Loucy (cell line): ENCODE measurements at regions not wholly inside any gene's neighbourhood (a gene's known extent, or its start where the extent isn't known, plus 50 kb on each side); places are given as distances from the start of the nearest gene placed in this dataset.

Source experiments
- H2AFZ ChIP-seq: fragments of 200-600 bp; sonication (generic); 2 replicates; pipeline ENCODE4 v1.6.0; 2016; ENCODE audit warnings: antibody characterized with exemption, mild to moderate bottlenecking, low read length, moderate library complexity
- H3F3A ChIP-seq: fragments of 200-600 bp; 2 replicates; pipeline ENCODE4 v1.6.0; 2016; ENCODE audit warnings: antibody characterized with exemption, low read depth, mild to moderate bottlenecking
- H3K27me3 ChIP-seq: fragments of 200-600 bp; sonication (generic); 2 replicates; pipeline ENCODE4 v1.6.1; 2014; ENCODE audit warnings: low read length, mild to moderate bottlenecking; ENCODE audit not compliant: insufficient read depth, poor library complexity, severe bottlenecking
- H3K36me3 ChIP-seq: fragments of 200-600 bp; sonication (generic); 2 replicates; pipeline ENCODE4 v1.6.1; 2016; ENCODE audit warnings: low read length; ENCODE audit not compliant: insufficient read depth
- H3K4me1 ChIP-seq: fragments of 200-600 bp; sonication (generic); 2 replicates; pipeline ENCODE4 v1.5.1; 2014; ENCODE audit warnings: low read length, mild to moderate bottlenecking; ENCODE audit not compliant: insufficient read depth, poor library complexity, severe bottlenecking
- H3K4me2 ChIP-seq: fragments of 200-600 bp; sonication (generic); 2 replicates; pipeline ENCODE4 v1.6.0; 2014; ENCODE audit warnings: antibody characterized with exemption, low read length, low read depth, mild to moderate bottlenecking; ENCODE audit not compliant: poor library complexity, severe bottlenecking
- H3K4me3 ChIP-seq: fragments of 200-600 bp; sonication (generic); 2 replicates; pipeline ENCODE4 v1.5.1; 2014; ENCODE audit warnings: low read length, mild to moderate bottlenecking, mixed read lengths; ENCODE audit not compliant: poor library complexity, severe bottlenecking
- H3K79me2 ChIP-seq: fragments of 200-600 bp; sonication (generic); 2 replicates; pipeline ENCODE4 v1.6.1; 2014; ENCODE audit warnings: low read length; ENCODE audit not compliant: insufficient read depth
- H3K9ac ChIP-seq: fragments of 200-600 bp; sonication (generic); 2 replicates; pipeline ENCODE4 v1.6.0; 2014; ENCODE audit warnings: mild to moderate bottlenecking, low read depth, low read length, moderate library complexity; ENCODE audit not compliant: poor library complexity, severe bottlenecking
- H3K9me2 ChIP-seq: fragments of 200-600 bp; sonication (generic); replicated peaks from 2 replicates; pipeline ENCODE4 v1.6.1; 2016; ENCODE audit warnings: low read depth, low read length, mixed read lengths
- H3K9me3 ChIP-seq: fragments of 200-600 bp; sonication (generic); 2 replicates; pipeline ENCODE4 v1.6.1; 2014; ENCODE audit warnings: mild to moderate bottlenecking, antibody characterized with exemption, low read length, low read depth; ENCODE audit not compliant: insufficient read depth
- H4K20me1 ChIP-seq: fragments of 200-600 bp; sonication (generic); 2 replicates; pipeline ENCODE4 v1.6.0; 2014; ENCODE audit warnings: antibody characterized with exemption, low read length, mild to moderate bottlenecking; ENCODE audit not compliant: insufficient read depth, poor library complexity, severe bottlenecking
- CTCF ChIP-seq: fragments of 200-600 bp; sonication (generic); conservative IDR thresholded peaks from 2 replicates; pipeline ENCODE4 v1.5.1; 2014; ENCODE audit warnings: mild to moderate bottlenecking, antibody characterized with exemption, low read length
- EZH2phosphoT487 ChIP-seq: fragments of 200-600 bp; IDR thresholded peaks from 2 replicates; pipeline ENCODE4 v1.6.1; 2018; ENCODE audit warnings: antibody characterized with exemption, mild to moderate bottlenecking, moderate library complexity, borderline replicate concordance

GRCh38 chr2:172230889-172231401 lies 128.2 kb upstream of the DLX2 start:
- Histone ChIP-seq H3K4me2 (no peak overlapping the region), H3K79me2 (no peaks in the 10 kb centered on the region), H3K4me3 (no peak overlapping the region), H3K36me3 (no peaks in the 10 kb centered on the region), H4K20me1 (no peaks in the 10 kb centered on the region), H3K9me3 (no peaks in the 10 kb centered on the region), H2AFZ (no peak overlapping the region), H3K9ac (no peak overlapping the region), H3K9me2 (no peaks in the 10 kb centered on the region), H3K4me1 (peaks cover 53% of the 10 kb centered on the region), H3F3A (no peaks in the 10 kb centered on the region), H3K27me3 (no peaks in the 10 kb centered on the region)
- no peak for TF ChIP-seq EZH2phosphoT487
- TF ChIP-seq CTCF, result no peak

- no peak overlapping the region for H3K9ac ChIP-seq
- no peaks in the 10 kb centered on the region for H3K36me3 ChIP-seq
- peaks cover 55% of the 10 kb centered on the region for H3K4me1 ChIP-seq
- no peaks in the 10 kb centered on the region for H3K9me2 ChIP-seq
- H3F3A ChIP-seq, result no peaks in the 10 kb centered on the region
- no peak for TF ChIP-seq EZH2phosphoT487
- no peak for TF ChIP-seq CTCF
- no peaks in the 10 kb centered on the region for H4K20me1 ChIP-seq
- H2AFZ ChIP-seq, result no peak overlapping the region
- H3K4me3 ChIP-seq, result no peak overlapping the region
- H3K79me2 ChIP-seq, result no peaks in the 10 kb centered on the region
- H3K9me3 ChIP-seq, result no peaks in the 10 kb centered on the region
- no peak overlapping the region for H3K4me2 ChIP-seq
- no peaks in the 10 kb centered on the region for H3K27me3 ChIP-seq
Measured at GRCh38 chr2:172231508-172231907, 128.8 kb upstream of the DLX2 start.

- Histone ChIP-seq H3K4me3 (no peak overlapping the region), H3K9ac (no peak overlapping the region), H4K20me1 (no peaks in the 10 kb centered on the region), H2AFZ (no peak overlapping the region), H3K9me2 (no peaks in the 10 kb centered on the region), H3F3A (no peaks in the 10 kb centered on the region), H3K9me3 (no peaks in the 10 kb centered on the region), H3K27me3 (no peaks in the 10 kb centered on the region), H3K79me2 (no peaks in the 10 kb centered on the region), H3K36me3 (no peaks in the 10 kb centered on the region), H3K4me2 (no peak overlapping the region), H3K4me1 (peaks cover 47% of the 10 kb centered on the region)
- TF ChIP-seq EZH2phosphoT487 (no peak), CTCF (no peak)
Measured at GRCh38 chr2:172232708-172233396, 130.2 kb upstream of the DLX2 start.
